Iris pigment epithelial cell (primary cell): ENCODE measurements at regions not wholly inside any gene's neighbourhood (a gene's known extent, or its start where the extent isn't known, plus 50 kb on each side); places are given as distances from the start of the nearest gene placed in this dataset.
"Not testable (repeated sequence)": the region's sequence is repeated elsewhere in the genome, so short reads cannot be mapped to it uniquely, and the experiment has no call there.

Experiments used
- DNase-seq: peaks from one replicate; pipeline ENCODE4 v3.0.0-alpha.2; 2011; ENCODE audit warnings: low read depth

GRCh38 chr17:14427900-14428647 is 127.2 kb downstream of the HS3ST3B1 start:
- no peak for DNase-seq

- DNase-seq: not testable (repeated sequence)
These were observed 122.3 kb downstream of the HS3ST3B1 start for GRCh38 chr17:14423156-14423555.

- DNase-seq: no peak
These were observed 116.5 kb downstream of the HS3ST3B1 start for GRCh38 chr17:14417336-14417735.

GRCh38 chr17:14409292-14409691 is 108.4 kb downstream of the HS3ST3B1 start:
- DNase-seq: no peak

- DNase-seq: no peak
These were observed 106.7 kb downstream of the HS3ST3B1 start for GRCh38 chr17:14407541-14407940.

- no peak for DNase-seq
These were observed 104.3 kb downstream of the HS3ST3B1 start for GRCh38 chr17:14405189-14405588.
